GM19351 (cell line): ENCODE measurements at regions not wholly inside any gene's neighbourhood (a gene's known extent, or its start where the extent isn't known, plus 50 kb on each side); places are given as distances from the start of the nearest gene placed in this dataset.

Experiments
- ATAC-seq: cut with Tn5 transposase; IDR thresholded peaks from one replicate; pipeline ENCODE4 v1.9.1; 2021; ENCODE audit warnings: mild to moderate bottlenecking, moderate library complexity; ENCODE audit not compliant: unreplicated experiment

DNA sequence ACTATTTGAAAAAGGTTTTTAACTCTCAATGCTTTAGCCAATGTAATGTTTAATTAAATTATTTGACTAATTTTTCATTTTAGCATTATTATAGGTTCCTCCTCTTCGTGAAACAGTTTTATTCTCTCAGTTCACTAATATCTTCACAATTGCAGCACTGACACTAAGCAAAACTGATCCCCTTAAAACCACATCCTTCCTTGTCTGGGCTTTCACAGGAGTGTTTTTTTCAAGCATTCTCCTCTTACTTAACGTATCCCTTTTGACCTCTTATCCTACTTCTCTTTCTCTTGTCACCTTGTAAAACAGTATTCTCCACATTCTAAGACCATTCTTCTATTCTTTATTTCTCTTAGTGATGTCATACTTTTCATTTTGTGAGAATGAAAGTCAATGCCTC is 112.8 kb downstream of the DSC3 start:
- ATAC-seq = no peak

DNA sequence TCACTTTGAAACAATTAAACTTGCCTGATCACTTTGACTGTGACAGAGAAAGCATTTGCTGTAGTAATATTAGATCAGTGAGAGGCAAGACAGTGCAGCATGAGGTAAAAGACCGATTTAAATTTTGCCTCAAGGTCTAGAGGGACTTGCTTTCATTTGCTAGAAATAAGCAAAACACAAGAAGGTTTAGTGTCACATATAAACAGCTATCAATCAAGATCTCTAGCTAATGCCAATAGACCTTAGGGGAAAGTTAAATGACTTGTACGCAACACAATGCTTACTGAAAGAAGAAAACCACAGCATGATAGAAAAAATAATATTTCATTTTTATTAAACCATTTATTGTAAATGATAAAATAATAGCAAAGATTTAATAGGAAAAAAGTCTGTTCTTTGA is 113.5 kb downstream of the DSC3 start:
- no peak for ATAC-seq

DNA sequence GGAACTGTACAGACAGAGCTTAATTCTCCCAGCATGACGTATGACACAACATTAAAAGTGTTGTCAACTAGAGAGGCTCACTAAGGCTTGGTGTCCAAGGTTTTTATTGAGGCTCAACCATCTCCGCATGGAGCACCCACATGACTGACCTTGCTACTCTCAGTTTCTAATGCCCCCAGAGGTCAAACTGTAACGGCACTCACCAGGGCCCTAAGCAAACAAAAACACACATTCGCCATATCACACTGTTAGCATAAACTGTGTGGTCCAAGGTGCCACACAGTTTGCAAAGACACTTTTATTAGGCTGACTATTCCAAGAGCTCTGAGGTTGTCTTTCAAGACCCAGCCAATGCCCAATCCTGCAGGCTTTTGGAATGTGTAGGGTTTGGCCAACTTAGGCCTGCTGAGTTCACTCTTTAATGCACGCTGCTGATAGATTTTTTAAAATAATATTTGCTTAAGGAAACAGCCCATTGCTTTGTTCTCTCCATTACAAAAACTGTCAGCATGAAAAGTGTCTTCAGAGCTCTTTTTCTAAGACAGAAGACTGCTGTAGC is 114.9 kb downstream of the DSC3 start:
- ATAC-seq = no peak

DNA sequence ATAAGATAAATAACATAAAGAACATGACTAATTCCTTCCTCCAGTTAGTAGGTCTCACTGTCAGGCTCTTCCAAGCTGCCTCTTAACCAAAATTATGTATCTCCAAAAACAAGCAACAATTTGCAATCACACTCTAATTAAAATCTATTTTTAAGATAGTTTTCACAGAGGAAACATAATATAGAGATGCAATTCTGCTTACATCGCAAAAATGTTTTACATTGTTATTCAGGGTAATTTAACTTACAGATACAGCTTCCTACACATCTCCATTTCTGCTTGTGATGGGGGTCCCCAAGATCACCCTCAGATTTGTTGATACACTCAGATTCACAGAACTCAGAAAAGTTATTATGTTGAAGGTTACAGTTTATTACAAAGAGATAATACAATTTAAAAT is 115.5 kb downstream of the DSC3 start:
- ATAC-seq = no peak

DNA sequence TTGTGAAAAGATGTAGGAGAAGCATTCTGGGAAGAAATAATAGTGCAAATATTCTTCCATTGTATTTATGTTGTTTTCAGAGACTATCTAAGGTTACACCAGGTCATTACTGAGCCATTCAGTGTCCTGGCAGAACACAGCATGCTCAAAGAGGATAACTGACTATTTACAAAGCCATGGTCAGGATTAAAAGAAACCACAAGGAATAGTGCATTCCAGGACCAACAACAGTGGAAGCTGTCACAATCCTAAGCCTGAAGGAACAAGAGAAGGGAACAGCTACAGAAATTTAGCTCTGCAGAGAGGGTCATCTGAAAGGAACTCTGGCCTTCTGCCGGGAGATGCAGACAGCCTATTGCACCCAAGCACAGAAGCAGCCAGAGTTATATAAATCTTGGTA is 116.7 kb downstream of the DSC3 start:
- no peak for ATAC-seq

DNA sequence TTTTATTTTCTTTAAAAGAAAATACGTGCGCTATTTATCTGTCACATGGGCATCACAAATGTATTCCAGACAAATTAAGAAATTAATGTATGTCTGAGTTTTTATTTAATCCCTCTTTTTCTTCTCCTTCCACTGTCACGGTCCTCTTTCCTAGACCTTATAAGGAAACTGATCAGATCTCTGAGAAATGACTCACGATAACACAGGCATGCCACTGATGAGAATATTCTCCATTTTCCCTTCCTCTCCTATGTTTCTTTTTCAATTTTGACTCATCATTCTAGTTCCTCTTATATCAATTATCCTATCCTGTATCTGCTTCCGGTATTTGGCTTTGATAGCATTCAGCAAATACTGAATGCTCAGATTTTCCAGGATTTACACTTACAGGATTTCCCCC is 121.8 kb downstream of the DSC3 start:
- no peak for ATAC-seq

DNA sequence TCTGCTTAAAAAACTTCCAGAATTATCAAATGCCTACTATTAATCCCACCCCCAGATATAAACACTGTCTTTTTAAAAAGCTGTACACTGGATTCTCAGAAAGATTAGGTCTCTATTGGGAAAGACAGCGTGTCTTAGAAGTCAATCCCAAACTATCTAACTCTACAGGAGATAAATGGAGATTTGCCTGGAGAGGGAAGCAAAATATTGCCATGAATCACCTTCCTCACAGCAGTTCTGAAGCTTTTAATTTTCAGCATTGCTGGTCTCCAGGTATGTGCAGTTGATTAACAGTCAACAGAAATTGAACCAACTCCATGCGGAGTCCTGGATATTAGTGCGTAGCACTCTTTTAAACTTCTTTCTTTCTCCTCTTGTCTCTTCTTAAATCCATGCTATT is 122.2 kb downstream of the DSC3 start:
- ATAC-seq = no peak

DNA sequence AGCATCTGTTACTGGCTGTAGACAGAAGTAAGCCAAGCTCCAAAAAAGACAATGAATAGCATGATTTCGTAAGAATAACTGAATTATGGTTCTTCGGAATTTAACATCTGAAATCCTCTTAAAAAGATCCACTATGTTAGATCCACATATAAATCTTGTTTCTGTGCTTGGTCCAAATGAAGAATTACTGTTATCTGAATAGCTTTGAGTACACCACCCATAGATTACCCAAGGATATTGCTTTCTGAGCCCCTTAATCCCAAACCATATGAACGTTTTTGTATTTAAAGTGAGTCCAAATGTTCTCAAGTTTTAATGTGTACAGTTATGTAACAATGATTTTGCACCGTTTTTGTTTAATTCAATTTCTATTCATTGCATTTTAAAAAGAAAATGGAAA is 124.9 kb downstream of the DSC3 start:
- no peak for ATAC-seq

DNA sequence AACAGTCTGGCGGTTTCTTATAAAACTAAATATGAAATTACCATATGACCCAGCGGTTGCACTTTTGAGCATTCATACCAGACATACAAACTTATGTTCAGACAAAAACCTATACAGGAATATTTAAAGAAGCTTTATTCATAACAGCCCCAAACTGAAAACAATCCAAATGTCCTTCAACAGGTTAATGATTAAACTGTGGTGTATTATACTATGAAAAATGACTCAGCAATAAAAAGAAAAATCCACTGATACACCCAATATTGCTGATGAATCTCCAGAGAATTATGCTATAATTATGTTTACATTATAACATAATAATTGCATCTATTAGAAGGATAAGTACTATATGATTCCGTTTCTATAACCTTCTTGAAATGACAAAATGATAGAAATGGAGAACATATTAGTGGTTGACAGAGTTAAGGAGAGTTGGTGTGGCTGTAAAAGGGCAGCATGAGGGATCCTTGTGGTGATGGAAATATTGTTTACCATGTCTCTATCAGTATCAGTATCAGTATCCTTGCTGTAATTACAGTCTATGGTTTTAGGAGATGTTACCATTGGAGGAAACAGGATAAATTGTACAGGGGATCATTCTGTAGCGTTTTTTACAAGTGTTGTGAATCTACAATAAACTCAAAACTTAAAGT is 127.1 kb downstream of the DSC3 start:
- ATAC-seq = no peak

DNA sequence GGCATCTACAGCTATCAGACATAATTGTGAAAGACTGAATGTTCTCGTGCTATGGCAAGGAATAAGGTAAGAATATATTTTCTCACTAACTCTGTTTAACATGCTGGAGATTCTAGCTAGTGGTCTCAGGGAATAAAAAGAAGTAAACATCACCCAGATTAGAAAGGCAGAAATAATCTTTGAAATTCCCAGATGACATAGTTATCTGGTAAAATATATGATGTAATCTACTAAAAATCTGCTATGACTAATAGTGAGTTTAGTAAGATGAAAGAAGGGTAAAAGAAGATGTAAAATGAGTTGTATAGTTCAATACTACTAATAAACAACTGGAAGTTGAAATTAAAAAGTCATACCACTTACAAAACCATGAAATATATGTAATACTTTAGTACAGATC is 134.2 kb downstream of the DSC3 start:
- ATAC-seq = no peak

DNA sequence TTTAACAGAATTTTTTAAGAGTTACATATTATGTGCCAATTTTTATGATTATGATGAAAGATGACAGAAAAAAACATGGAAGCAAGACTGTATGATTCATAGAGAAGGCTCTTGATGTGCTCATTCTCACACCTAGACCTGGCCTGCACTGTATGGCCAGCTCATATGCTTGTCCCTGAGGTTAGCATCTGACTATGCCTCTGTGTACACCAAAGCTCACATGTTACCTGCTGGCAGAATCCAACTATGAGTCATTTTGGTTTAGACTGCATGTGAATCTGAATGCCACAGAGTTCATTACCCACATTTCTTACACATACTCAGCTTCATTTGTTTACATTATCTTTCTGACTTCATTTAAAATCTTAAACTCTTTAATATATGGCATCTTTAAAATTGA is 139.0 kb downstream of the DSC3 start:
- no peak for ATAC-seq

DNA sequence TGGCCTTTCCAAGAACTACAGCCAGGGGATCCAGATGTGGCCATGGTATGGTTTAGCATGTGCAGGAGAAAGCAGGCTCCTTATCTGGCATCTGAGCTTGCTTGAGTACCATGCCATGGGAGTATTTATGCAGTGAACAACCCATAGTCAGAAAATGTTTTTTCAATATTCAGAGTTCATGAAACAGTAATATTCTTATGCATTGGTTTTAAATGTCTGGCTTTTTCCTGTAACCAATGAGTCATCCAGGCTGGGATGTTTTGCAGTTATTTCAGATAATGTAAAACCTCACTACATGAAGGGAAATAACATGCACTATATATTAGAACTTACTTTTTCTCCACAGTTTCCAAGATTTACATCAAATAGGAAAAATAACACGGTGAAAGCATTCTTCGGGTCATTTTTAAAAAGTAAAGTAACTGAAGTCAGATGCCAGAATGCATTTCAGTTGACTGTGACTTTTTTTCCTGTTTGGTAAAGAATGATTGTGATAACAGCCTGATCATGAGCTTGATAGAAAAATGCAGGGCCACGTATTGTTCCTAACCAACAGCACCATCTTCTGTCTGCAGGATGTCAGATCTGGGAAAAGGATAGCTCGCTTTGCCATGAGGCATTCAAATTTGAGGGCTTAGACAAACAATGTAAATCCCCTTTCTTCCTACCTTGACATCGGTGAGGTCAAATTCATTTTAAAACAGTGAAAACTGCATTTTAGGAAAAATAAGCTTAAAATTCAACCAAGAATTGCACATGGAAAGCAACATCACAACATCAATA is 152.8 kb downstream of the DSC3 start:
- ATAC-seq = no peak

DNA sequence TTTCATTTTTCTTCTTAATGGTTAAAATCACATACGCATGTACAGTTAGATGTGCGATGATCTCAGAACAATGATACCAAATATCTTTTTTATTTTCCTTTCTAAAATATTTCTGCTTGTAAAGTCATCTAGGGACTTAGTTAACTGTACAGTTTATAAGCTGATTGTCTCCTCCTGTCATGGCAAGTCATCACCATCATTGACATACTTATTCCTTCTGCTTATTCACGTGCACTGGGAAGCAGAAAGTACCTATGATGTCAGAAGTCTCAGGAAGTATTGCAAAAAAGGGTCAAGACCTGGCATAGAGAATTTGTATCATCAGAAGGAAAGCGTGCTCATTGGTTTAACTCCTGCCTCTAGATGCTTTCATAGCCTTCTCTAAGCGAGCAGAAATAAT is 154.2 kb downstream of the DSC3 start:
- ATAC-seq = no peak

DNA sequence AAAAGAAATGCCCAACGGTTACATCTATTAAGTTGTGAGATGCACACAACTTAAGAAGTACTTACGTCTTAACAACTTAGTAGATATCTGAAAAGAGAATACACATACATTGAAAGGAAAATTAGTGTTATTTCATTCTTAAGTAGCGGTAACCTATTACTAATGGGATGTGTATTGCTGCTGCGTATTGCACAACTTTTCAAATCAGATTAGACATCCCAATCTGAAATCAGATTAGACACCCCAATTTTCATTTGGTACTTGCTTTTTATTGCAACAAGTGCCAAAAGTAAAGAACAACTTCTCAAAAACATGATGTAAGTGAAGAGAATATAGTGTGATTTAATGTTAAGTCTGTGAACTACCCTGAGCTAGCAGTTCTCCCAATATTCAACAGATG is 155.5 kb downstream of the DSC3 start:
- no peak for ATAC-seq

DNA sequence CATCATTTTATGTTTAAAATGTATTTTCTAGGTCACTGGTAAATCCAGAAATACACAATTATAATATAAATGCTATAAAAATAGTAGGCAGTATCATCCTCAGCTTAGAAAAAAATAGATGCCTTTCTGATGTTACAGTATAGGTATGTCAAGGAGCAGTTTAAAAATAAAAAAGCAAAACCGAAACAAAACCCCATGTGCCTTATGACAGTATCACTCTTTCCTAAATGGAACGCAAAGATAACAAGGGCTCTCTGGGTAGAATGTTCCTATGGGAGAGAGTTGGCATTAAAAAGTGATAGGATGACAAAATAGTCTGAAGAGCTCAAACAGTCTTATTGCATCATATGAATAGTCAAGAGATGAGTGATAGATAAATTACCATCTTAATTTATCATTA is 172.1 kb downstream of the DSC3 start:
- no peak for ATAC-seq

DNA sequence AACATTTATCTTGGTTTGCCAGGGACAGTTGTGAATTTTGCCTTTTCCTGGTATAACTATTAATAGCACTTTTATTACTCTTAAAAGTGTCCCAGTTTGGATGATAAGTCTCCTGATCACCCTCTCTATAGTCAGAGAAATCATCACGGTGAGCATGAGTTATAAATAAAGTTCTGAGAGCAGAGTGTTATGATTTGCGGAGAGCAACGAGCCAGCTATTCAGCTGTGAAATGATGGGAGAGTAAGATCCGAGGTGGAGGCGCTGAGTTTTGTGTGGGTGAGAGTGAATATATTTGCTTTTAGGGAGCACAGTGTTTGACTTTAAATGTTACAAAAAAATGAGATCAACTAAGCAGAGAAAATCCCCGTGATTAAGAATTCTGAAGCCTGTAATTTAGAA is 179.6 kb downstream of the DSC3 start:
- no peak for ATAC-seq

DNA sequence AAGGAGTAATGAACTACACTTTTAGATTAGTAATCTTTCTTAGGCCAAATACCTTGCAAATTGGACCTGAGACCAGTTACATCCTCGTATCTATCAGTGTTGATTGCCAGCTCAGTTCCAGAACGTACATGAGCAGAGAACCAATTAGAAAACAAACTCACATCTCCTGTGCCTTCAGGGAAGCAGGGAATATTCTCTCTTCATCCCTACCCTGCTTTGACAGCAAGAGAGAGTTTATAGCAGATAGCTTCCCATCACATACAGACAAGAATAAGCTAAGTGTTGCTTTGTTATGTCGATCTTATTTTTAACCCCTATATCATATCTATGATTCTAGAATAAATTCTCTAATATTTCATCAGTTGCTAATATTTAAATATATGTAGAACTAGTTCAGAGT is 181.8 kb downstream of the DSC3 start:
- ATAC-seq = no peak

DNA sequence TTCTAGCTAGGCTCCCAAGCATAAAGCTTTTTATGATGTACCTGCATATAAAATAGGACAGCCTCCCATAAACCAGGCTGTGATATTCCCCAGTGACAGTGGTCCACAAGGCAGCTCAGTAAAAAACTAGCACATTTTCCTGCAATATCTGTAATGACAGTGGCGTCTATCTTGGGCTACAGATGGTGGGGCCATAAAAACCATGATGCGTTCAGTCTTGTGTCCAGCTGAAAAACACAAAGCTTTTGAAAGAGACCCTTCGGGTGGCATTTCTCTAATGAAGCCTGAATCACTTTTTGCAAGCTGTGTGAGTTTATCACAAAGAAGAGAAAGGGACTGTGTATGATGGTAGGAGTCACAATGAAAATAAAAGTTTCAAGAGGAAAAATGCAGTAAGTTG is 183.5 kb downstream of the DSC3 start:
- no peak for ATAC-seq

DNA sequence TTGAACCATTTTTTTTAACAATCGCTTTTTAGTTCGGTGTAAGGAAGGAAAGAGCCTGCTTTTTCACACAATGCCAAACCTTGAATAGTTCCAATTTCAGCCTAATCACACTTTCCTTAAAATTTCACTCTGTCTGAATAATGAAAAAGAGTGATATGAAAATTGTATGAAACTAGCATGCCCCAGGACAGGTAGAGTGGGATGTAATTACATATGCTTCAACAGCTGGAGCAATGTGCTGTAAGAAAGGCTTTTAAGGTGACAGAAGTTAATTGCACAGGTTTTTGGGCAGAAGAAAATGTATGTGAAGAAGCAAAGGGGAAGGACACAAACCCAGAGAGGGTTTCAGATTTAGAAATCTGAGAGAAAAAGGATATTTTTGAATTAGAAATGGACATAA is 184.0 kb downstream of the DSC3 start:
- no peak for ATAC-seq

DNA sequence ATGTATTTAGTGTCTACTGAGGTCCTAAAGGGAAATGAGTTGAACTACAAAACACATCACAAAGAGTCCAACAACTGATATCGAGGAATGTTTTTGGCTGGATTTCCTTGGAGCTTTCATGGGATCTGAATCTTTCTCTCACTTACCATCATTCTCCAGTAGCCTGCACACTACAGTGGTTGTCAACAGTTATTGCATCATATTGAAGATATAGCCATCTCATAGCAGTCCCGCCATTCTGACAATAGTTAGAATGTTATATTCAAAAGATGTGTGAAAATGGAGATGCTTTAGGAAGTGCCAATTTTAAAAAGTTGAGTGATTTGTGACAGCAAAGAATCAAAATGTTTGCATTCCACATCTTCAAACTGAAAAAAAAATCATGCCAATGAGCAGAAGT is 186.8 kb downstream of the DSC3 start:
- no peak for ATAC-seq

DNA sequence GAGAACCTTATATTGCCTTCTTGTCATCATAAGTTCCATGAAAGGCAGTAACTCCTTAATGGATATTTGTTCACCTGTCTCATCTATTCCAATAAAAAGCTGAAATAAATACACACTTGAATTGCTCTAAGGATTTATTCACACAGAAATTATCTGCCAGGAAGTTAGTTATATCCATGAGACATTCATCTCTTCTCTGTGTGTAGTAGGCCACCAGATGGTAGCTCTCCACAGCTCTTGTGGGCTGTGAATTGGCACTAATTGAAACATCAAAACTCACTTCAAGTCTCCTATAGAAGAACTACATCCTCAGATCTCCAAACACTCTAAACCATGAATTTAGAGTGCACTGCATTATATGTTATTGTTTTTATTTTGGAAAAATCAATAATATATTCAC is 189.6 kb downstream of the DSC3 start:
- ATAC-seq = no peak

DNA sequence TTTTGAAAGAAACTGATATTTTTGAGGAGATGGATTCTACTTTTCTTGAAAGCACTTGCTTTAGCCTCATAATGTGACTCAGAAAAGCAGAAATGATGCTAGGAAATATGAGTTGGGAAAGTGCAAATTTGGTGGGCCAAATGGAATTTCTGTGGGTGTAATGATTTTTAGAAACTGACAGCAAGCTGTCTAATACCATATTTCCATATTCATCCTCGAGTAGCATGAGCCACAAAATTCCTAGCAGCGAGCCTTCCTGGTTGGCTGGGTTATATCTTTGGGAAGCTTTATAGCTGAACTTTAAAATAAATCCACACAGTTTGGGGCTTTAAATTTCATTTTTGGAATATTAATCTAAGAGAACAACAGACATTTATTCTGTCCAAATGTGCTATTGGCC is 190.0 kb downstream of the DSC3 start:
- ATAC-seq = no peak
